Stimulated activated memory B cell treated with anti-CD40 and anti-IgM and Interleukin-4, amounts not matched to agents 10 μg/mL and 1 μg/mL and 100 μg/mL, for 72 hours (primary cell): ENCODE measurements at regions not wholly inside any gene's neighbourhood (a gene's known extent, or its start where the extent isn't known, plus 50 kb on each side); places are given as distances from the start of the nearest gene placed in this dataset.
"Not testable (repeated sequence)": the region's sequence is repeated elsewhere in the genome, so short reads cannot be mapped to it uniquely, and the experiment has no call there.

Source experiments
- ATAC-seq: fragments of 150-1000 bp; cut with Tn5 transposase; 2 replicates; pipeline ENCODE4 v1.10.0; 2021
- H3K27ac Mint-ChIP-seq: one replicate; pipeline ENCODE4 v1.8.0; 2022; ENCODE audit warnings: mild to moderate bottlenecking, mixed read lengths
- H3K27me3 Mint-ChIP-seq: one replicate; pipeline ENCODE4 v1.8.0; 2022; ENCODE audit warnings: mixed read lengths
- H3K36me3 Mint-ChIP-seq: one replicate; pipeline ENCODE4 v1.8.0; 2022; ENCODE audit warnings: mixed read lengths
- H3K4me1 Mint-ChIP-seq: one replicate; pipeline ENCODE4 v1.8.0; 2022; ENCODE audit warnings: mixed read lengths
- H3K4me3 Mint-ChIP-seq: one replicate; pipeline ENCODE4 v1.8.0; 2022; ENCODE audit warnings: mild to moderate bottlenecking, moderate library complexity, mixed read lengths
- H3K9me3 Mint-ChIP-seq: one replicate; pipeline ENCODE4 v1.8.0; 2022; ENCODE audit warnings: mixed read lengths

DNA sequence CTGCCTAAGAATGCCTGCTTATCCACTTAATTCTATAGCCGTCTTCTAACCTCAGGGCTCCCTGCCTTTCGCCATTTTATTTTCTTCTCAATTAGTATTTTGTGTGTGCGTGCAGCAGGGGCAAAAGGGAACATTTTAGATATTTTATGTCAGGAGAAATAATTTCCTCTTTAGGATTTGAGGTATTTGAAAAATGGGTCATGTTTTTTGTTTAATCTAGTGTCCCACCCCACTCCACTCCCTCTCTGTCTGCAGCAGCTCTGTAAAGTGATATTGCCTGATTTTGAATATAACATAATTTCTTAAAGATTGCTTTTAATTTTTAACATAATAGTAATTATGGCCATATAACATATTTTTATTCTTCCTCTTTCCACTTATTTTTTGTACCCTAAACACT lies 593.2 kb upstream of the DPPA4 start:
- H3K27me3 Mint-ChIP-seq, result no peaks in the 10 kb centered on the region
- H3K4me1 Mint-ChIP-seq, result no peaks in the 10 kb centered on the region
- no peaks in the 10 kb centered on the region for H3K36me3 Mint-ChIP-seq
- no peak overlapping the region for H3K27ac Mint-ChIP-seq
- peaks cover 4% of the 10 kb centered on the region for H3K9me3 Mint-ChIP-seq
- no peak overlapping the region for H3K4me3 Mint-ChIP-seq
- ATAC-seq, result no peak

DNA sequence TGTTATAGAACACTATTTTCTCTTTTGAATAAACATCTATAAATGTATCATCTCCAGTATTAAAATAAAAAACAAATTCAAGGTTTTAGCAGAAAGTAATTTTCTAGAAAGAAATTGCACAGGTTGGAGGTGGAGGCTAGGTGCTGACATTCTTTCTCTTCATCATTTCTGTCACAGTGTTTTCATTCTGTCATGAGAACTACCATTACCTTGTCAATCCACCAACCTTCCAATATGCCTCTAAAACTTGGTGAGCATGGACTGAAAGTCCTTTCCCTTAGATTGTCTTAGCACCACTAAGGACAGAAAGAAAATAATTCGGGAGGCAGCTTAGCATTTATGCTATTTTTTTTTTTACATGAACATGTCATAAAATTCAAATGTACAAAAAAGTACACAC lies 596.2 kb upstream of the DPPA4 start:
- no peak for ATAC-seq
- Mint-ChIP-seq H3K27ac (no peak overlapping the region), H3K9me3 (peaks cover 4% of the 10 kb centered on the region), H3K4me3 (no peak overlapping the region), H3K4me1 (no peaks in the 10 kb centered on the region), H3K27me3 (no peaks in the 10 kb centered on the region), H3K36me3 (no peaks in the 10 kb centered on the region)

GRCh38 chr3:109939817-109940216 lies 602.5 kb upstream of the DPPA4 start:
- Mint-ChIP-seq H3K27me3 (no peaks in the 10 kb centered on the region), H3K36me3 (no peaks in the 10 kb centered on the region), H3K4me1 (no peaks in the 10 kb centered on the region), H3K4me3 (no peak overlapping the region), H3K27ac (no peak overlapping the region), H3K9me3 (peaks cover 4% of the 10 kb centered on the region)
- no peak for ATAC-seq

DNA sequence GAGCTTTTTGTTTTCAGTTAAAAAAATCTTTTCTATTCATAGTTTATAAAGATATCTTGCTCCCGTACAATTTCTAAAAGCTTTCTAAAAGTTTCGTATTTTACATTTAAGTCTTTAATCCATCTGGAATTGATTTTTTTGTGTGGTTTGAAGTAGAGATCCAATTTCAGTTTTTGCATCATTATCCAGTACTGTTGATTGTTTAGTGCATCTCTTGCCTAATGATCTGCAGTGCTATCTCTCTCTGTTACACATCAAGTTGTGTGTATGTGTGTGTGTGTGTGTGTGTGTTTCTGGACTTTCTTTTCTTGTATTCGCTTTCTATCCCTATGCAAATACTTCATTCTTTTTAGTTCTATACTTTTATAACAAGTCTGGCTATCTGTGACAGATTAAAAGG lies 605.8 kb upstream of the DPPA4 start:
- H3K9me3 Mint-ChIP-seq, result peaks cover 4% of the 10 kb centered on the region
- no peak overlapping the region for H3K4me3 Mint-ChIP-seq
- no peaks in the 10 kb centered on the region for H3K27me3 Mint-ChIP-seq
- H3K4me1 Mint-ChIP-seq, result no peaks in the 10 kb centered on the region
- ATAC-seq, result no peak
- H3K27ac Mint-ChIP-seq, result no peak overlapping the region
- H3K36me3 Mint-ChIP-seq, result no peaks in the 10 kb centered on the region

DNA sequence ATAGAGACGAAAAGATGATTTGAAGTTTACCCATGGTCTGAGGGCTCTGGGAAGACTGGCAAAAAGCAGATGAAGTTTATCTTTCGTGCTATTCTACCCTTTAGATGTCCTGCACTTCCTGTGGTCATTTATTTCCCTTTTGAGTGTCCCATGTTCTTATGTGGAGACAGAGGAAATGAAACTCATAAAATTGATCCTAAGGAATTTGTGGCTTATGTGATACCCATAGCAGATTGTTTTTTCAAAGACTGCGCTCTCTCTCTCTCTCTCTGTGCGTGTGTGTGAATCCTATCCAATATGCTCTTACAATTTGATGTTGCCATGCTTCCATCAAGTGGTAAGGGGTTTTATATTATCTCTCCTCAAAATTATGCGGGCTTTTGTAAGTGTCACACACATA lies 607.5 kb upstream of the DPPA4 start:
- Mint-ChIP-seq H3K9me3 (peaks cover 4% of the 10 kb centered on the region), H3K4me1 (no peaks in the 10 kb centered on the region), H3K4me3 (no peak overlapping the region), H3K27me3 (no peaks in the 10 kb centered on the region), H3K27ac (no peak overlapping the region), H3K36me3 (no peaks in the 10 kb centered on the region)
- no peak for ATAC-seq

GRCh38 chr3:109952924-109953323 lies 615.6 kb upstream of the DPPA4 start:
- peaks cover 5% of the 10 kb centered on the region for H3K9me3 Mint-ChIP-seq
- no peaks in the 10 kb centered on the region for H3K36me3 Mint-ChIP-seq
- H3K27me3 Mint-ChIP-seq, result no peaks in the 10 kb centered on the region
- no peak for ATAC-seq
- H3K4me1 Mint-ChIP-seq, result no peaks in the 10 kb centered on the region
- no peak overlapping the region for H3K4me3 Mint-ChIP-seq
- H3K27ac Mint-ChIP-seq, result no peak overlapping the region

DNA sequence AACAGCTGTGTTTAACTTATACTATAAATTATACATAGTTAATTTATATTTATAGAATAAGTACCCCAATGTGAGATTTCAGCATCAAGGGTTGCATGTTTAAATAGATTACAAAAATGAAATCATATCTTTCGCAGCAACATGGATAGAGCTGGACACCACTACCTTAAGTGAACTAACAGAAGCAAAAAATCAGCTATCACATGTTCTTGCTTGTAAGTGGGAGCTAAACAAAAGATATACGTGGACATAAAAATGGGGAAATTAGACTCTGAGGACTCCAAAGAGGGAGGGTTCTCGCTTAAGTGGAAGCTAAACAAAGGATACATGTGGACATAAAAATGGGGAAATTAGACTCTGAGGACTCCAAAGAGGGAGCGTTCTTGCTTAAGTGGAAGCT lies 626.5 kb upstream of the DPPA4 start:
- no peak for ATAC-seq
- Mint-ChIP-seq H3K9me3 (peaks cover 3% of the 10 kb centered on the region), H3K4me1 (no peaks in the 10 kb centered on the region), H3K27ac (no peak overlapping the region), H3K36me3 (no peaks in the 10 kb centered on the region), H3K4me3 (no peak overlapping the region), H3K27me3 (no peaks in the 10 kb centered on the region)

- H3K27ac Mint-ChIP-seq, result no peak overlapping the region
- H3K4me1 Mint-ChIP-seq, result no peaks in the 10 kb centered on the region
- H3K9me3 Mint-ChIP-seq, result no peaks in the 10 kb centered on the region
- no peaks in the 10 kb centered on the region for H3K36me3 Mint-ChIP-seq
- H3K27me3 Mint-ChIP-seq, result no peaks in the 10 kb centered on the region
- ATAC-seq, result no peak
- H3K4me3 Mint-ChIP-seq, result no peak overlapping the region
Measured at GRCh38 chr3:109973733-109974132, 636.4 kb upstream of the DPPA4 start.

DNA sequence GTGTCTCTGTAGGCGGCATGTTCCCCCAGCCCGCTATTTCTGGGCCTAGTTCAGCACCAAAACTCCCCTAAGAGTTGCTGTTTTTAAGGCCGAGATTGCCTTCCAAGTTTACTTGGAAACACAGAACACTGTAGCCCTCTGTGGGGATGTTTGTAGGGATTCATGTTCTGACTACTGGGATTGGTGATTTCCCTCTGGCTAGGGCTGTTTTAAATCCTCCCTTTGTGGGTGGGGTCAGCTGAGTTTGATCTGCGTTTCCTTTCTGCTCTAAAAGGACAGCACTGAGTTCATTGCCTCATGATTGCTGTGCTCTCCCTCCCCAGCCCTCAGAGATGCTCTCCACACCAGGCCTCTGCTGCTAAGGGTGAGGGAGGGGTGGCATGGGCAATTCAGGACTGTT lies 640.6 kb upstream of the DPPA4 start:
- Mint-ChIP-seq H3K27ac (no peak overlapping the region), H3K4me3 (no peak overlapping the region), H3K4me1 (no peaks in the 10 kb centered on the region), H3K9me3 (no peaks in the 10 kb centered on the region), H3K36me3 (no peaks in the 10 kb centered on the region), H3K27me3 (no peaks in the 10 kb centered on the region)
- ATAC-seq, result no peak

- Mint-ChIP-seq H3K27ac (no peak overlapping the region), H3K27me3 (no peaks in the 10 kb centered on the region), H3K36me3 (no peaks in the 10 kb centered on the region), H3K4me1 (no peaks in the 10 kb centered on the region), H3K4me3 (no peak overlapping the region), H3K9me3 (no peaks in the 10 kb centered on the region)
- ATAC-seq, result no peak
Measured at GRCh38 chr3:109982201-109982600, 644.9 kb upstream of the DPPA4 start.

DNA sequence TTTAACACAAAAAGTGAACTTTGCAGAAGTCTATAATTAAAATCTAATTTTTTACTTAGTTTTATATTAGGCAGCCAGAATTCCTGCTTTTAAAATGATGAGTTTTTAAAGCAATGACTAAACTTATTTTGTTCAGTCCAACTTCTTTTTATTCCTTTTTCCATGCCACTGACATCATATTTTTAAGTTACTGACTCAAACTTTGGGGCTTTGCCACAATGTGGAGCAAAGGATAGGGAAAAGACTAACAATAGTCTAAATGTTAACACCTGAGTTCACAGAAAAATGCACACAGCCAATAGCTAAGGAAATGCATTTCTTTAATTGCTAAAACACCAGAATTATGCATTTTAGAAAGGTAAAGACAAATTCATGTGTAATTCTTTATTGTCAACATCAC lies 647.6 kb upstream of the DPPA4 start:
- no peak overlapping the region for H3K27ac Mint-ChIP-seq
- no peaks in the 10 kb centered on the region for H3K9me3 Mint-ChIP-seq

GRCh38 chr3:109985943-109986555 lies 648.7 kb upstream of the DPPA4 start:
- Mint-ChIP-seq H3K27me3 (no peaks in the 10 kb centered on the region), H3K9me3 (no peaks in the 10 kb centered on the region), H3K4me1 (no peaks in the 10 kb centered on the region), H3K4me3 (no peak overlapping the region), H3K36me3 (no peaks in the 10 kb centered on the region), H3K27ac (no peak overlapping the region)
- no peak for ATAC-seq

More for the DNA sequence above, 647.6 kb upstream of the DPPA4 start:
- no peaks in the 10 kb centered on the region for H3K27me3 Mint-ChIP-seq
- H3K4me3 Mint-ChIP-seq, result no peak overlapping the region
- no peak for ATAC-seq
- H3K4me1 Mint-ChIP-seq, result no peaks in the 10 kb centered on the region
- H3K36me3 Mint-ChIP-seq, result no peaks in the 10 kb centered on the region

- no peaks in the 10 kb centered on the region for H3K4me1 Mint-ChIP-seq
- H3K27me3 Mint-ChIP-seq, result no peaks in the 10 kb centered on the region
- no peaks in the 10 kb centered on the region for H3K36me3 Mint-ChIP-seq
- no peak overlapping the region for H3K27ac Mint-ChIP-seq
- no peak for ATAC-seq
- H3K9me3 Mint-ChIP-seq, result peaks cover 6% of the 10 kb centered on the region
- no peak overlapping the region for H3K4me3 Mint-ChIP-seq
Measured at GRCh38 chr3:109994853-109995252, 657.5 kb upstream of the DPPA4 start.

- H3K27me3 Mint-ChIP-seq, result no peaks in the 10 kb centered on the region
- no peak for ATAC-seq
- peaks cover 6% of the 10 kb centered on the region for H3K9me3 Mint-ChIP-seq
- H3K27ac Mint-ChIP-seq, result no peak overlapping the region
- no peaks in the 10 kb centered on the region for H3K4me1 Mint-ChIP-seq
- no peak overlapping the region for H3K4me3 Mint-ChIP-seq
- no peaks in the 10 kb centered on the region for H3K36me3 Mint-ChIP-seq
Measured at GRCh38 chr3:109995377-109995776, 658.0 kb upstream of the DPPA4 start.

DNA sequence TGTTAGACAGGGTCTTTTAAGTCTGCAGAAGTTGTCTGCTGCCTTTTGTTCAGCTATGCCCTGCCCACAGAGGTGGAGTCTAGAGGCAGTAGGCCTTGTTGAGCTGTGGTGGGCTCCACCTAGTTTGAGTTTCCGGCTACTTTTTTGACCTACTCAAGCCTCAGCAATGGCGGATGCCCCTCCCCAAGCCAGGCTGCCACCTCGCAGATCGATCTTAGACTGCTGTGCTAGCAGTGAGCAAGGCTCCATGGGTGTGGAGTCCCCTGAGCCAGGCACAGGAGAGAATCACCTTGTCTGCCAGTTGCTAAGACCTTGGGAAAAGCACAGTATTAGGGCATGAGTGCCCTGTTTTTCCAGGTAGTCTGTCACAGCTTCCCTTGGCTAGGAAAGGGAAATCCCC lies 664.6 kb upstream of the DPPA4 start:
- not testable (repeated sequence) for ATAC-seq, H3K4me3 Mint-ChIP-seq, H3K27me3 Mint-ChIP-seq

GRCh38 chr3:110006913-110007312 lies 669.6 kb upstream of the DPPA4 start:
- Mint-ChIP-seq H3K27me3 (no peaks in the 10 kb centered on the region), H3K4me3 (no peak overlapping the region), H3K27ac (no peak overlapping the region), H3K36me3 (no peaks in the 10 kb centered on the region), H3K9me3 (peaks cover 3% of the 10 kb centered on the region), H3K4me1 (no peaks in the 10 kb centered on the region)
- ATAC-seq, result no peak

More for the DNA sequence above, 664.6 kb upstream of the DPPA4 start:
- not testable (repeated sequence) for H3K4me1 Mint-ChIP-seq, H3K9me3 Mint-ChIP-seq, H3K36me3 Mint-ChIP-seq, H3K27ac Mint-ChIP-seq
